ENCODE measurements at regions not wholly inside any gene's neighbourhood (a gene's known extent, or its start where the extent isn't known, plus 50 kb on each side); places are given as distances from the start of the nearest gene placed in this dataset.

- DNase-seq (ENCODE audit: low spot score in 2 of 2), result no peak
- Histone ChIP-seq H3K36me3 (no peaks in the 10 kb centered on the region), H3K4me3 (no peak overlapping the region), H3K27ac (no peak overlapping the region), H3K9me3 (no peaks in the 10 kb centered on the region), H3K27me3 (peaks cover 2% of the 10 kb centered on the region), H3K4me1 (no peaks in the 10 kb centered on the region)
- WGBS, result 53% methylated on average over 1 of the region's 1 CpG
- TF ChIP-seq EP300 (IDR thresholded peaks at IDR 0.05), result no peak
- TF ChIP-seq, protein P1, sequence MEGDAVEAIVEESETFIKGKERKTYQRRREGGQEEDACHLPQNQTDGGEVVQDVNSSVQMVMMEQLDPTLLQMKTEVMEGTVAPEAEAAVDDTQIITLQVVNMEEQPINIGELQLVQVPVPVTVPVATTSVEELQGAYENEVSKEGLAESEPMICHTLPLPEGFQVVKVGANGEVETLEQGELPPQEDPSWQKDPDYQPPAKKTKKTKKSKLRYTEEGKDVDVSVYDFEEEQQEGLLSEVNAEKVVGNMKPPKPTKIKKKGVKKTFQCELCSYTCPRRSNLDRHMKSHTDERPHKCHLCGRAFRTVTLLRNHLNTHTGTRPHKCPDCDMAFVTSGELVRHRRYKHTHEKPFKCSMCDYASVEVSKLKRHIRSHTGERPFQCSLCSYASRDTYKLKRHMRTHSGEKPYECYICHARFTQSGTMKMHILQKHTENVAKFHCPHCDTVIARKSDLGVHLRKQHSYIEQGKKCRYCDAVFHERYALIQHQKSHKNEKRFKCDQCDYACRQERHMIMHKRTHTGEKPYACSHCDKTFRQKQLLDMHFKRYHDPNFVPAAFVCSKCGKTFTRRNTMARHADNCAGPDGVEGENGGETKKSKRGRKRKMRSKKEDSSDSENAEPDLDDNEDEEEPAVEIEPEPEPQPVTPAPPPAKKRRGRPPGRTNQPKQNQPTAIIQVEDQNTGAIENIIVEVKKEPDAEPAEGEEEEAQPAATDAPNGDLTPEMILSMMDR (IDR thresholded peaks at IDR 0.05), result no peak
- TF ChIP-seq POLR2AphosphoS5 (IDR thresholded peaks at IDR 0.05), result no peak
- TF ChIP-seq POLR2A (IDR thresholded peaks at IDR 0.05), result no peak
Observed at GRCh38 chr10:29048506-29048905, 240.4 kb upstream of the LYZL1 start.

- WGBS, result 85% methylated on average over 3 of the region's 3 CpGs
- TF ChIP-seq POLR2AphosphoS5 (IDR thresholded peaks at IDR 0.05), result no peak
- TF ChIP-seq, protein P1 (IDR thresholded peaks at IDR 0.05), result no peak
- TF ChIP-seq POLR2A (IDR thresholded peaks at IDR 0.05), result no peak
- no peak for TF ChIP-seq EP300 (IDR thresholded peaks at IDR 0.05)
- Histone ChIP-seq H3K27me3 (peaks cover 2% of the 10 kb centered on the region), H3K9me3 (no peaks in the 10 kb centered on the region), H3K36me3 (no peaks in the 10 kb centered on the region), H3K4me3 (no peak overlapping the region), H3K4me1 (no peaks in the 10 kb centered on the region), H3K27ac (no peak overlapping the region)
- DNase-seq (ENCODE audit: low spot score in 2 of 2), result no peak
Observed at GRCh38 chr10:29050081-29050480, 238.8 kb upstream of the LYZL1 start.

DNA sequence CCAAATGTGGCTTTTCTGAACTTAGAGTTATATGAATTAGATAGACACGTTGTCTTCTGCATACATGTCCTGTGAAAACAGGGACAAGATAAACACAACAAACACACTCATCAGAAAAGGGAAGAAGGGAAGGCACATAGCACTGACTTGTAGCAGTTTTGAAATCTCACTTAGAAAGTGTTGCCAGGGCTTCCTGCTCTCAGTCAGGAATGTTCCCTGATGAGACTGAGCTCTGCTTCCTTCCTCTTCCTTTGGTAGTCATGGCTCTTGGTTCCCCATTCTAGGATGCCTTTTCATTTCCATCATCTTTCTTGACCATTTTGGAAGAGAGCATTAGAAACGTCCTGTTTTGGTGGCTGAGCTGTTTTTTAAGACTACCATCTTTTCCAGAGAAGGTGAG lies 233.8 kb upstream of the LYZL1 start:
- DNase-seq (ENCODE audit: low spot score in 2 of 2), result no peak
- no peak overlapping the region for H3K27ac ChIP-seq
- H3K4me1 ChIP-seq, result no peaks in the 10 kb centered on the region
- 59% methylated on average over 2 of the region's 2 CpGs for WGBS
- TF ChIP-seq, protein P1 (IDR thresholded peaks at IDR 0.05), result no peak
- TF ChIP-seq POLR2AphosphoS5 (IDR thresholded peaks at IDR 0.05) (no peak), POLR2A (IDR thresholded peaks at IDR 0.05) (no peak), EP300 (IDR thresholded peaks at IDR 0.05) (no peak)
- no peak overlapping the region for H3K4me3 ChIP-seq
- no peaks in the 10 kb centered on the region for H3K36me3 ChIP-seq
- H3K27me3 ChIP-seq, result peaks cover 2% of the 10 kb centered on the region
- no peaks in the 10 kb centered on the region for H3K9me3 ChIP-seq

- Histone ChIP-seq H3K4me3 (no peak overlapping the region), H3K27ac (no peak overlapping the region)
Observed at GRCh38 chr10:29056729-29057128, 232.1 kb upstream of the LYZL1 start.

GRCh38 chr10:29057822-29058331 lies 231.0 kb upstream of the LYZL1 start:
- H3K9me3 ChIP-seq, result no peaks in the 10 kb centered on the region
- no peak for DNase-seq (ENCODE audit: low spot score in 2 of 2)
- whole genome bisulfite sequencing, result 33% methylated on average over 4 of the region's 4 CpGs
- no peaks in the 10 kb centered on the region for H3K36me3 ChIP-seq
- H3K27ac ChIP-seq, result no peak overlapping the region
- no peaks in the 10 kb centered on the region for H3K27me3 ChIP-seq
- H3K4me3 ChIP-seq, result no peak overlapping the region
- TF ChIP-seq EP300 (IDR thresholded peaks at IDR 0.05) (no peak), POLR2AphosphoS5 (IDR thresholded peaks at IDR 0.05) (no peak), POLR2A (IDR thresholded peaks at IDR 0.05) (no peak)
- TF ChIP-seq, protein P1 (IDR thresholded peaks at IDR 0.05), result no peak
- H3K4me1 ChIP-seq, result no peaks in the 10 kb centered on the region

More at GRCh38 chr10:29056729-29057128, 232.1 kb upstream of the LYZL1 start:
- no peaks in the 10 kb centered on the region for H3K36me3 ChIP-seq
- no peak for DNase-seq (ENCODE audit: low spot score in 2 of 2)
- H3K27me3 ChIP-seq, result peaks cover 2% of the 10 kb centered on the region
- TF ChIP-seq EP300 (IDR thresholded peaks at IDR 0.05) (no peak), POLR2A (IDR thresholded peaks at IDR 0.05) (no peak), POLR2AphosphoS5 (IDR thresholded peaks at IDR 0.05) (no peak)
- TF ChIP-seq, protein P1 (IDR thresholded peaks at IDR 0.05), result no peak
- WGBS, result 47% methylated on average over 2 of the region's 2 CpGs
- H3K9me3 ChIP-seq, result no peaks in the 10 kb centered on the region
- H3K4me1 ChIP-seq, result no peaks in the 10 kb centered on the region
